ENCODE measurements at regions not wholly inside any gene's neighbourhood (a gene's known extent, or its start where the extent isn't known, plus 50 kb on each side); places are given as distances from the start of the nearest gene placed in this dataset.
"Not testable (repeated sequence)": the region's sequence is repeated elsewhere in the genome, so short reads cannot be mapped to it uniquely, and the experiment has no call there.

GRCh38 chr15:24764375-24765171 is 89.0 kb downstream of the NPAP1 start:
- H3K4me3 ChIP-seq (ENCODE audit: low read depth, low read length), result no peak overlapping the region
- H3K9me3 ChIP-seq (ENCODE audit: control insufficient read depth, insufficient read depth, low read length), result peaks cover 42% of the 10 kb centered on the region

GRCh38 chr15:24766511-24767133 is 91.0 kb downstream of the NPAP1 start:
- Histone ChIP-seq H3K36me3 (ENCODE audit: control insufficient read depth, insufficient read depth, low read length) (no peaks in the 10 kb centered on the region), H3K4me3 (ENCODE audit: low read depth, low read length) (no peak overlapping the region), H3K27ac (ENCODE audit: low read depth, low read length) (no peak overlapping the region), H3K4me1 (ENCODE audit: control insufficient read depth, insufficient read depth, low read length) (peaks cover 16% of the 10 kb centered on the region), H3K9ac (ENCODE audit: low read depth, low read length) (no peak overlapping the region), H3K27me3 (ENCODE audit: control insufficient read depth, insufficient read depth, low read length) (no peaks in the 10 kb centered on the region), H3K9me3 (ENCODE audit: control insufficient read depth, insufficient read depth, low read length) (peaks cover 40% of the 10 kb centered on the region)

More at GRCh38 chr15:24764375-24765171, 89.0 kb downstream of the NPAP1 start:
- Histone ChIP-seq H3K27me3 (ENCODE audit: control insufficient read depth, insufficient read depth, low read length) (no peaks in the 10 kb centered on the region), H3K27ac (ENCODE audit: low read depth, low read length) (peak overlapping the region; percentile 24), H3K36me3 (ENCODE audit: control insufficient read depth, insufficient read depth, low read length) (no peaks in the 10 kb centered on the region), H3K9ac (ENCODE audit: low read depth, low read length) (no peak overlapping the region), H3K4me1 (ENCODE audit: control insufficient read depth, insufficient read depth, low read length) (peaks cover 12% of the 10 kb centered on the region)

DNA sequence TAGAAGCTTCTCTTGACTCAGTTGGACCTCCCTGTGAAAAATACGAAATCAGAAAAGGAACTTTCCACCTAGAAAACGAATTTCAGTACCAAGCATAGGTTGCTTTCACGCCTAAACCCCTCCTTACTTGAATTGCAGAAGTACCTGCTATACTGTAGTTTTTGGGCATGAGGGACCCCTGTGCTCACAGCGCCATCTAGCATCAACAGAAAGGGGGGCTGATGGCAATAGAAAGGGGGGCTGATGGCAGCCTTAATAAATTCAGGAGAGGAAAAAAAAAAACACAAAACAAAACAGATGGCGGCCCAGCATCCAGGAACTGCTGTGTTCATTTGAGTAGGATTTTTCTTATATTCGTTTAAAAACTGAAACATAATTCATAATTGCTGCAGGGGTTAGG is 96.7 kb downstream of the NPAP1 start:
- H3K4me3 ChIP-seq (ENCODE audit: low read depth, low read length), result peak overlapping the region; percentile 77
- peaks cover 40% of the 10 kb centered on the region for H3K9me3 ChIP-seq (ENCODE audit: control insufficient read depth, insufficient read depth, low read length)
- no peaks in the 10 kb centered on the region for H3K36me3 ChIP-seq (ENCODE audit: control insufficient read depth, insufficient read depth, low read length)
- peak overlapping the region; percentile 91 for H3K9ac ChIP-seq (ENCODE audit: low read depth, low read length)
- H3K27ac ChIP-seq (ENCODE audit: low read depth, low read length), result peak overlapping the region; percentile 97
- peaks cover 10% of the 10 kb centered on the region; the same call in 1 of the 2 replicates for H3K4me1 ChIP-seq (ENCODE audit: control insufficient read depth, insufficient read depth, low read length)
- H3K27me3 ChIP-seq (ENCODE audit: control insufficient read depth, insufficient read depth, low read length), result no peaks in the 10 kb centered on the region

DNA sequence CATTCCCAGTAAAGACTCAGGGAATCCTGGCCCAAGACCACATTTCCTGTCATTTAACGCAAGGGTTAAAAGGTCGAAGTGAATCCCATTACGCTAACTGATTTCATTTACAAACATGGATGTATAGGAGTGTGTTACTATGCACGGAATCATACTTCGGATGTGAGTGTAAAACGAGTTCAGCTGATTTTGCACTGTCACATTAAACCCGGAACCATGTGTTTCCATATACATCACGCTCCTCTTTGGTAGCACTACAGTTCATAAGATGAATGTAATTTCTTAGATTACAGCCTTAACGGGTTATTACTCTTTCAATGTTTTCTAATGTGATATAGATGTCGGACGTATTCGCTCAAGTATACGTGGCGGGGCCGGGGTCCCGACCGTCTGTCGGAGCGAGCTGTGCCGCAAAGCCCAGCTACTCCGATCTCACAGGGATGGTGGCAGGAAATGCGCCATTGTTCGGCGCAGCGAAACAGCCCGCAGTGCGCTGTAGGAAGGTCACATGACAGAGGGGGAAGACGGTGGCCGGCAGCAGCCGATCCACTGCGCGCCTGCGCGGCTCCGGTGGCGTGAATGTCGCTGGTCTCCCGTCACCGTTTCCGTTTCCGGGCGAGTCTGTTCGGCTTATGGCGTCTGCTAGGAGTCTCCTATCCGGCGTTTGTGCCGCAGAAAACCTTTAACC is 97.3 kb downstream of the NPAP1 start:
- Histone ChIP-seq H3K36me3 (ENCODE audit: control insufficient read depth, insufficient read depth, low read length) (no peaks in the 10 kb centered on the region), H3K9me3 (ENCODE audit: control insufficient read depth, insufficient read depth, low read length) (peaks cover 43% of the 10 kb centered on the region), H3K4me1 (ENCODE audit: control insufficient read depth, insufficient read depth, low read length) (peaks cover 10% of the 10 kb centered on the region; the same call in 1 of the 2 replicates), H3K27ac (ENCODE audit: low read depth, low read length) (peak overlapping the region; percentile 97), H3K27me3 (ENCODE audit: control insufficient read depth, insufficient read depth, low read length) (no peaks in the 10 kb centered on the region), H3K4me3 (ENCODE audit: low read depth, low read length) (peak overlapping the region; percentile 77), H3K9ac (ENCODE audit: low read depth, low read length) (peak overlapping the region; percentile 91)

DNA sequence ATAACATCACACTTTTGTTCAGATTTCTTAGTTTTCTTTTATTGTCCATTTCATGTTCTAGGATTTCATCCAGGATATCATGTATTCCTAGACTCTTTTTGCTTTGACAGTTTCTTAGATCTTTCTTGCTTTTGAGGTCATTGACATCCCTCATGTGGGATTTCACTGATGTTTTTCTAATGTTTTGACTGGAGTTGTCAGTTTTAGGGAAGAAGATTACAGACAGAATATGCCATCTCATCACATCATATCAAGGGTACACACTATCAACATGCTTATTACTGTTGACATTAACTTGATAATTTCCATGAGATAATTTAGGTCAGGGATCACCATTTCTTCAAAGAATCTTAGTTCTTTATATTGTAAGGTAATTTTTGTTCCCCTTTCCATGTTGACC is 101.7 kb downstream of the NPAP1 start:
- peaks cover 46% of the 10 kb centered on the region for H3K9me3 ChIP-seq (ENCODE audit: control insufficient read depth, insufficient read depth, low read length)

GRCh38 chr15:24784506-24784905 is 108.9 kb downstream of the NPAP1 start:
- H3K36me3 ChIP-seq (ENCODE audit: control insufficient read depth, insufficient read depth, low read length), result no peaks in the 10 kb centered on the region
- 0 out of 2 replicates have a peak overlapping the region, but pooled peaks have one; percentile 9 for H3K4me3 ChIP-seq (ENCODE audit: low read depth, low read length)
- no peak overlapping the region for H3K27ac ChIP-seq (ENCODE audit: low read depth, low read length)
- H3K9me3 ChIP-seq (ENCODE audit: control insufficient read depth, insufficient read depth, low read length), result peaks cover 42% of the 10 kb centered on the region
- peaks cover 11% of the 10 kb centered on the region for H3K4me1 ChIP-seq (ENCODE audit: control insufficient read depth, insufficient read depth, low read length)
- H3K27me3 ChIP-seq (ENCODE audit: control insufficient read depth, insufficient read depth, low read length), result no peaks in the 10 kb centered on the region
- no peak overlapping the region for H3K9ac ChIP-seq (ENCODE audit: low read depth, low read length)

More for the DNA sequence above, 101.7 kb downstream of the NPAP1 start:
- H3K36me3 ChIP-seq (ENCODE audit: control insufficient read depth, insufficient read depth, low read length), result no peaks in the 10 kb centered on the region
- no peak overlapping the region for H3K4me3 ChIP-seq (ENCODE audit: low read depth, low read length)
- H3K9ac ChIP-seq (ENCODE audit: low read depth, low read length), result no peak overlapping the region
- H3K27me3 ChIP-seq (ENCODE audit: control insufficient read depth, insufficient read depth, low read length), result no peaks in the 10 kb centered on the region
- no peak overlapping the region for H3K27ac ChIP-seq (ENCODE audit: low read depth, low read length)
- no peaks in the 10 kb centered on the region for H3K4me1 ChIP-seq (ENCODE audit: control insufficient read depth, insufficient read depth, low read length)

DNA sequence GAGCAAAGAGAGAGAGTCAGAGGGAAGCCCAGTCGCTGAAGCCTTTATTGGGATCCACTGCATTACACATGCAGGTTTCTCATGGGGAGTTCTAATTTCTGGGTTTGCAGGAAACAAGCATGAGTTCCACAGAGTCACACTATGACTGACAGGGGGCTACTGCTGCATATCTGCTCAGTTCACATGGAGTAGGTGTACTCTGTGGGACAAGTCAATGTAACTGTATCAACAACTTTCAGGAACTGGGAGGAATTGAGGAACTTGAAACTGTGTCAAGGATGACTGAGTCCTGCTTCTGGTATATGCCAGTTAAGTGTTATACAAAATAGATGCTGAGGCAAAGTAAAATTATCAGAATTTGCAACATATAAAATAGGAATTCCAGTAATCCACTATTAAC is 110.8 kb downstream of the NPAP1 start:
- Histone ChIP-seq H3K4me1 (ENCODE audit: control insufficient read depth, insufficient read depth, low read length) (peaks cover 11% of the 10 kb centered on the region), H3K4me3 (ENCODE audit: low read depth, low read length) (no peak overlapping the region), H3K9ac (ENCODE audit: low read depth, low read length) (no peak overlapping the region), H3K27ac (ENCODE audit: low read depth, low read length) (no peak overlapping the region), H3K9me3 (ENCODE audit: control insufficient read depth, insufficient read depth, low read length) (peaks cover 51% of the 10 kb centered on the region), H3K27me3 (ENCODE audit: control insufficient read depth, insufficient read depth, low read length) (no peaks in the 10 kb centered on the region), H3K36me3 (ENCODE audit: control insufficient read depth, insufficient read depth, low read length) (no peaks in the 10 kb centered on the region)

DNA sequence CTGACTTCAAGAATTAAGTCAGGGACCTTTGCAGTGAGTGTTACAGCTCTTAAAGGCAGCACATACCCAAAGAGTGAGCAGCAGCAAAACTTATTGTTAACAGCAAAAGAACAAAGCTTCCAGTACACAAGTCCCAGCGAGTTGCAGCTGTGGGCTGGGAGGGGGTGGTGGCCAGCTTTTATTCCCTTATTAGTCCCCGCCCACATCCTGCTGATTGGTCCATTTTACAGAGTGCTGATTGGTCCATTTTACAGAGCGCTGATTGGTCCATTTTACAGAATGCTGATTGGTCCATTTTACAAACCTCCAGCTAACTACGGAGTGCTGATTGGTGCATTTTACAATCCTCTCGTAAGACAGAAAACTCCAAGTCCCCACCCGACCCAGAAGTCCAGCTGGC is 127.0 kb downstream of the NPAP1 start:
- not testable (repeated sequence) for H3K27ac ChIP-seq (ENCODE audit: low read depth, low read length); H3K27me3 ChIP-seq (ENCODE audit: control insufficient read depth, insufficient read depth, low read length); H3K4me1 ChIP-seq (ENCODE audit: control insufficient read depth, insufficient read depth, low read length); H3K9ac ChIP-seq (ENCODE audit: low read depth, low read length); H3K4me3 ChIP-seq (ENCODE audit: low read depth, low read length); H3K36me3 ChIP-seq (ENCODE audit: control insufficient read depth, insufficient read depth, low read length)
- peaks cover 67% of the 10 kb centered on the region for H3K9me3 ChIP-seq (ENCODE audit: control insufficient read depth, insufficient read depth, low read length)

GRCh38 chr15:24819680-24820079 is 135.1 kb upstream of the SNRPN start:
- Histone ChIP-seq H3K4me3 (ENCODE audit: low read depth, low read length) (no peak overlapping the region), H3K4me1 (ENCODE audit: control insufficient read depth, insufficient read depth, low read length) (peaks cover 11% of the 10 kb centered on the region; the same call in 1 of the 2 replicates), H3K9me3 (ENCODE audit: control insufficient read depth, insufficient read depth, low read length) (peaks cover 19% of the 10 kb centered on the region), H3K9ac (ENCODE audit: low read depth, low read length) (no peak overlapping the region), H3K27ac (ENCODE audit: low read depth, low read length) (no peak overlapping the region), H3K36me3 (ENCODE audit: control insufficient read depth, insufficient read depth, low read length) (no peaks in the 10 kb centered on the region), H3K27me3 (ENCODE audit: control insufficient read depth, insufficient read depth, low read length) (no peaks in the 10 kb centered on the region)

DNA sequence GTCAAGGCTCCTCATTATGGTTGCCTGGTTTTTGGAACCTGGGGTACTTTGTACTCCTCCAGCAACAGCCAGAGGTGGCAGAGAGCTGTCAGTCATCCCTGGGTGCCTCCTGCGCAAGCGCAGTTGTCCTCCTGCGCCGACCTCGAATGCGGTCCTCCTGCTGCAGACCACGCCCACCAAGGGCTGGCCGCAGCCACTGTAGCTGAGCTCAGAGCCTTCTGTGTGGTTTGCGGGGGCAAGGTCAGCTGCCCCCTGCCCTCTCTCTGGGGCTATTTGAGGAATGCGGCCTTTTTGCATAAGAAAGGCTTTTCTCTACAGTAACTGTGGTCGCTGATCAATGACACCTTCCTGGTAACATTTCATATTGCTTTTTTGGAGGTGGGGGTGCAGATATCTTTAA is 131.3 kb upstream of the SNRPN start:
- peak overlapping the region; percentile 27 for H3K9ac ChIP-seq (ENCODE audit: low read depth, low read length)
- H3K27me3 ChIP-seq (ENCODE audit: control insufficient read depth, insufficient read depth, low read length), result no peaks in the 10 kb centered on the region
- H3K4me3 ChIP-seq (ENCODE audit: low read depth, low read length), result peak overlapping the region; percentile 48
- peaks cover 15% of the 10 kb centered on the region; the same call in 1 of the 2 replicates for H3K4me1 ChIP-seq (ENCODE audit: control insufficient read depth, insufficient read depth, low read length)
- no peaks in the 10 kb centered on the region for H3K36me3 ChIP-seq (ENCODE audit: control insufficient read depth, insufficient read depth, low read length)
- H3K9me3 ChIP-seq (ENCODE audit: control insufficient read depth, insufficient read depth, low read length), result peaks cover 27% of the 10 kb centered on the region
- H3K27ac ChIP-seq (ENCODE audit: low read depth, low read length), result peak overlapping the region; percentile 84

- Histone ChIP-seq H3K27me3 (ENCODE audit: control insufficient read depth, insufficient read depth, low read length) (no peaks in the 10 kb centered on the region), H3K36me3 (ENCODE audit: control insufficient read depth, insufficient read depth, low read length) (no peaks in the 10 kb centered on the region), H3K4me1 (ENCODE audit: control insufficient read depth, insufficient read depth, low read length) (no peaks in the 10 kb centered on the region), H3K9me3 (ENCODE audit: control insufficient read depth, insufficient read depth, low read length) (peaks cover 41% of the 10 kb centered on the region), H3K4me3 (ENCODE audit: low read depth, low read length) (no peak overlapping the region), H3K27ac (ENCODE audit: low read depth, low read length) (no peak overlapping the region), H3K9ac (ENCODE audit: low read depth, low read length) (no peak overlapping the region)
These were observed 122.5 kb upstream of the SNRPN start for GRCh38 chr15:24832282-24832681.

Data from HUES48 (cell line).